Liver (tissue), 3 donors: ENCODE measurements at regions not wholly inside any gene's neighbourhood (a gene's known extent, or its start where the extent isn't known, plus 50 kb on each side); places are given as distances from the start of the nearest gene placed in this dataset.

ENCODE experiments used
- ATF3 ChIP-seq: IDR thresholded peaks from 2 replicates; pipeline ENCODE4 v1.6.1; 2016; ENCODE audit warnings: antibody characterized with exemption
- CTCF ChIP-seq: fragments of 150-350 bp; IDR thresholded peaks from 2 replicates; pipeline ENCODE4 v1.5.1; 2017; ENCODE audit warnings: improper control_type of control experiment, low read depth, low read length; ENCODE audit not compliant: missing input control
- EGR1 ChIP-seq, 2 donors: IDR thresholded peaks; 2 replicates each; pipeline ENCODE4 v1.6.1; 2016 to 2018; ENCODE audit warnings: antibody characterized with exemption in 2 of 2, low read depth in 2 of 2
- GABPA ChIP-seq, 2 donors: IDR thresholded peaks in 1 of 2; conservative IDR thresholded peaks in 1 of 2; 2 replicates each; pipeline ENCODE4 v1.6.1; 2016; ENCODE audit warnings: antibody characterized with exemption in 2 of 2, mild to moderate bottlenecking in 1 of 2, moderate library complexity in 1 of 2
- JUND ChIP-seq, 2 donors: IDR thresholded peaks; 2 replicates each; pipeline ENCODE4 v1.6.1; 2016; ENCODE audit warnings: antibody characterized with exemption in 2 of 2
- NR2F2 ChIP-seq: IDR thresholded peaks from 2 replicates; pipeline ENCODE4 v1.6.1; 2016; ENCODE audit warnings: antibody characterized with exemption
- RAD21 ChIP-seq, 2 donors: IDR thresholded peaks; 2 replicates each; pipeline ENCODE4 v1.6.1; 2016; ENCODE audit warnings: antibody characterized with exemption in 2 of 2, mild to moderate bottlenecking in 2 of 2
- REST ChIP-seq: IDR thresholded peaks from 2 replicates; pipeline ENCODE4 v1.6.1; 2016; ENCODE audit warnings: antibody characterized with exemption, mild to moderate bottlenecking
- SP1 ChIP-seq: IDR thresholded peaks from 2 replicates; pipeline ENCODE4 v1.6.1; 2018; ENCODE audit warnings: antibody characterized with exemption, mild to moderate bottlenecking
- TAF1 ChIP-seq: conservative IDR thresholded peaks from 2 replicates; pipeline ENCODE4 v1.6.1; 2016; ENCODE audit warnings: antibody characterized with exemption, mild to moderate bottlenecking
- YY1 ChIP-seq: IDR thresholded peaks from 2 replicates; pipeline ENCODE4 v1.6.1; 2016; ENCODE audit warnings: antibody characterized with exemption, mild to moderate bottlenecking
- ZBTB33 ChIP-seq: IDR thresholded peaks from 2 replicates; pipeline ENCODE4 v1.6.1; 2016; ENCODE audit warnings: antibody characterized with exemption
- donor health status: healthy.
- donor health status: healthy.

GRCh38 chr3:1823867-1824266 lies 274.8 kb upstream of the CNTN4 start:
- no peak for TF ChIP-seq CTCF
- no peak for TF ChIP-seq RAD21 (IDR thresholded peaks at IDR 0.05)
- TF ChIP-seq JUND (IDR thresholded peaks at IDR 0.05) = no peak
- TF ChIP-seq YY1 = no peak
- TF ChIP-seq EGR1 (IDR thresholded peaks at IDR 0.05; ENCODE audit: low read depth in 2 of 2) = no peak
- no peak for TF ChIP-seq REST
- no peak for TF ChIP-seq TAF1
- TF ChIP-seq NR2F2 = no peak
- TF ChIP-seq ATF3 = no peak
- no peak for TF ChIP-seq GABPA (IDR thresholded peaks at IDR 0.05 in 1 of 2, conservative IDR thresholded peaks at IDR 0.05 in 1 of 2)
- TF ChIP-seq SP1 = no peak
- no peak for TF ChIP-seq ZBTB33
